Neural cell (in vitro differentiated cells): ENCODE measurements at regions not wholly inside any gene's neighbourhood (a gene's known extent, or its start where the extent isn't known, plus 50 kb on each side); places are given as distances from the start of the nearest gene placed in this dataset.

Experiments used
- H2AFZ ChIP-seq: fragments of 200-600, 300-800 bp; sonication (generic), shearing (Covaris generic); 2 replicates; pipeline ENCODE4 v1.6.0; 2014; ENCODE audit warnings: low read depth, mild to moderate bottlenecking, antibody characterized with exemption, low read length, moderate library complexity
- H3F3A ChIP-seq: fragments of 200-600 bp; shearing (Covaris generic); 2 replicates; pipeline ENCODE4 v1.6.1; 2016; ENCODE audit warnings: mild to moderate bottlenecking, moderate library complexity, mixed read lengths, antibody characterized with exemption, low read length; ENCODE audit not compliant: insufficient read depth, poor library complexity, severe bottlenecking
- H3K27ac ChIP-seq: fragments of 200-600, 300-800 bp; sonication (generic), shearing (Covaris generic); 2 replicates; pipeline ENCODE4 v1.5.1; 2014; ENCODE audit warnings: mild to moderate bottlenecking, low read length, moderate library complexity
- H3K27me3 ChIP-seq: fragments of 300-800, 200-600 bp; sonication (generic), shearing (Covaris generic); 2 replicates; pipeline ENCODE4 v1.6.0; 2014; ENCODE audit warnings: mild to moderate bottlenecking, low read depth, low read length, moderate library complexity; ENCODE audit not compliant: insufficient read depth
- H3K36me3 ChIP-seq: fragments of 300-800, 200-600 bp; sonication (generic), shearing (Covaris generic); 2 replicates; pipeline ENCODE4 v1.5.1; 2014; ENCODE audit warnings: mild to moderate bottlenecking, antibody characterized with exemption, low read length, moderate library complexity; ENCODE audit not compliant: insufficient read depth
- H3K4me2 ChIP-seq: fragments of 300-800, 200-600 bp; sonication (generic), shearing (Covaris generic); 2 replicates; pipeline ENCODE4 v1.6.0; 2014; ENCODE audit warnings: mild to moderate bottlenecking, low read length
- H3K4me3 ChIP-seq: fragments of 300-800, 200-600 bp; sonication (generic), shearing (Covaris generic); 2 replicates; pipeline ENCODE4 v1.5.1; 2014; ENCODE audit warnings: mild to moderate bottlenecking, low read length, moderate library complexity
- H3K79me2 ChIP-seq: fragments of 200-600 bp; shearing (Covaris generic); replicated peaks from 2 replicates; pipeline ENCODE4 v1.6.0; 2014; ENCODE audit warnings: mild to moderate bottlenecking, low read length, moderate library complexity; ENCODE audit not compliant: insufficient read depth
- H3K9ac ChIP-seq: fragments of 300-800, 200-600 bp; sonication (generic), shearing (Covaris generic); 2 replicates; pipeline ENCODE4 v1.6.1; 2016; ENCODE audit warnings: mild to moderate bottlenecking, low read length, mixed read lengths
- H3K9me2 ChIP-seq: fragments of 200-600 bp; shearing (Covaris generic); 2 replicates; pipeline ENCODE4 v1.6.1; 2016; ENCODE audit warnings: mild to moderate bottlenecking, low read length, mixed read lengths; ENCODE audit not compliant: insufficient read depth
- H3K9me3 ChIP-seq: fragments of 200-600, 300-800 bp; sonication (generic), shearing (Covaris generic); 2 replicates; pipeline ENCODE4 v1.6.1; 2016; ENCODE audit warnings: mild to moderate bottlenecking, mixed run types, low read length, moderate library complexity, mixed read lengths
- H4K20me1 ChIP-seq: fragments of 200-600 bp; shearing (Covaris generic); 2 replicates; pipeline ENCODE4 v1.6.1; 2016; ENCODE audit warnings: mild to moderate bottlenecking, mixed run types; ENCODE audit not compliant: insufficient read depth
- CTCF ChIP-seq: fragments of 450-650 bp; IDR thresholded peaks from 2 replicates; pipeline ENCODE4 v1.5.1; 2014; ENCODE audit warnings: antibody characterized with exemption, mild to moderate bottlenecking, moderate library complexity; ENCODE audit not compliant: poor library complexity, severe bottlenecking
- EP300 ChIP-seq: fragments of 450-650 bp; conservative IDR thresholded peaks from 2 replicates; pipeline ENCODE4 v1.6.1; 2014; ENCODE audit warnings: antibody characterized with exemption, mild to moderate bottlenecking, moderate library complexity; ENCODE audit not compliant: poor library complexity, severe bottlenecking
- EZH2 ChIP-seq: fragments of 200-600, 300-800 bp; shearing (Covaris generic), sonication (generic); IDR thresholded peaks from 2 replicates; pipeline ENCODE4 v1.6.1; 2014; ENCODE audit warnings: antibody characterized with exemption, low read length, borderline replicate concordance, mild to moderate bottlenecking; ENCODE audit not compliant: insufficient read depth, poor library complexity, severe bottlenecking
- MXI1 ChIP-seq: fragments of 450-650 bp; conservative IDR thresholded peaks from 2 replicates; pipeline ENCODE4 v1.6.1; 2014; ENCODE audit warnings: antibody characterized with exemption, mild to moderate bottlenecking; ENCODE audit not compliant: poor library complexity, severe bottlenecking
- POLR2AphosphoS5 ChIP-seq: IDR thresholded peaks from 2 replicates; pipeline ENCODE4 v1.6.1; 2012
- RAD21 ChIP-seq: fragments of 450-650 bp; conservative IDR thresholded peaks from 2 replicates; pipeline ENCODE4 v1.6.1; 2014; ENCODE audit warnings: antibody characterized with exemption, mild to moderate bottlenecking, moderate library complexity
- SMC3 ChIP-seq: fragments of 450-650 bp; conservative IDR thresholded peaks from 2 replicates; pipeline ENCODE4 v1.6.1; 2014; ENCODE audit warnings: antibody characterized with exemption, mild to moderate bottlenecking, moderate library complexity; ENCODE audit not compliant: poor library complexity
- TAF1 ChIP-seq: IDR thresholded peaks from 2 replicates; pipeline ENCODE4 v1.6.1; 2012; ENCODE audit warnings: low read depth
- TF ChIP-seq, protein P1 (sequence below): IDR thresholded peaks from 2 replicates; pipeline ENCODE4 v1.6.1; 2012; ENCODE audit warnings: borderline replicate concordance

DNA sequence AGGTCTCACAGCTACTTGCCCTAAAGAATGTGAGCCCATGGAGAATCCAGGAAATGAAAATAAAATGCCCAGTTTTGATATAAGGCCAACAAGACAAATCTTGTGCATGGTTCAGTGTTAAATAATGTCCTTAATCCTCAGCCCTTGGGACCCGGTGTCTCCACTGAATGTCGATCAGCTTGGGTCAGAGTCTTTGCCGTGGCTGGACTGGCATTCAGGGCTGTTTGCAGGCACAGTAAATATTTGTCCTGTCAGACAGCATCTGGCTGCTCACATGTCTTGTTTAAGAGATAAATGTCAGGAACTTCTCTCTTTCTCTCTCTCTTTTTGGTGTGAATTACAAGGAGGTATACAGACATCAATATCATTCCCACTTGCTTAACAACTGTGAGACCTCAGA lies 452.5 kb downstream of the FUT8 start:
- H3K79me2 ChIP-seq, result no peaks in the 10 kb centered on the region
- H4K20me1 ChIP-seq, result no peaks in the 10 kb centered on the region
- H3K9me2 ChIP-seq, result no peaks in the 10 kb centered on the region
- no peak overlapping the region for H3K27ac ChIP-seq
- no peaks in the 10 kb centered on the region for H3K27me3 ChIP-seq
- H3K4me3 ChIP-seq, result no peak overlapping the region
- no peaks in the 10 kb centered on the region for H3F3A ChIP-seq
- H3K36me3 ChIP-seq, result no peaks in the 10 kb centered on the region
- H3K9me3 ChIP-seq, result no peaks in the 10 kb centered on the region
- H2AFZ ChIP-seq, result no peak overlapping the region
- no peak overlapping the region for H3K4me2 ChIP-seq
- TF ChIP-seq CTCF (no peak), POLR2AphosphoS5 (no peak), TAF1 (no peak), RAD21 (no peak), EZH2 (no peak), MXI1 (no peak), SMC3 (no peak), EP300 (no peak)
- TF ChIP-seq, protein P1, sequence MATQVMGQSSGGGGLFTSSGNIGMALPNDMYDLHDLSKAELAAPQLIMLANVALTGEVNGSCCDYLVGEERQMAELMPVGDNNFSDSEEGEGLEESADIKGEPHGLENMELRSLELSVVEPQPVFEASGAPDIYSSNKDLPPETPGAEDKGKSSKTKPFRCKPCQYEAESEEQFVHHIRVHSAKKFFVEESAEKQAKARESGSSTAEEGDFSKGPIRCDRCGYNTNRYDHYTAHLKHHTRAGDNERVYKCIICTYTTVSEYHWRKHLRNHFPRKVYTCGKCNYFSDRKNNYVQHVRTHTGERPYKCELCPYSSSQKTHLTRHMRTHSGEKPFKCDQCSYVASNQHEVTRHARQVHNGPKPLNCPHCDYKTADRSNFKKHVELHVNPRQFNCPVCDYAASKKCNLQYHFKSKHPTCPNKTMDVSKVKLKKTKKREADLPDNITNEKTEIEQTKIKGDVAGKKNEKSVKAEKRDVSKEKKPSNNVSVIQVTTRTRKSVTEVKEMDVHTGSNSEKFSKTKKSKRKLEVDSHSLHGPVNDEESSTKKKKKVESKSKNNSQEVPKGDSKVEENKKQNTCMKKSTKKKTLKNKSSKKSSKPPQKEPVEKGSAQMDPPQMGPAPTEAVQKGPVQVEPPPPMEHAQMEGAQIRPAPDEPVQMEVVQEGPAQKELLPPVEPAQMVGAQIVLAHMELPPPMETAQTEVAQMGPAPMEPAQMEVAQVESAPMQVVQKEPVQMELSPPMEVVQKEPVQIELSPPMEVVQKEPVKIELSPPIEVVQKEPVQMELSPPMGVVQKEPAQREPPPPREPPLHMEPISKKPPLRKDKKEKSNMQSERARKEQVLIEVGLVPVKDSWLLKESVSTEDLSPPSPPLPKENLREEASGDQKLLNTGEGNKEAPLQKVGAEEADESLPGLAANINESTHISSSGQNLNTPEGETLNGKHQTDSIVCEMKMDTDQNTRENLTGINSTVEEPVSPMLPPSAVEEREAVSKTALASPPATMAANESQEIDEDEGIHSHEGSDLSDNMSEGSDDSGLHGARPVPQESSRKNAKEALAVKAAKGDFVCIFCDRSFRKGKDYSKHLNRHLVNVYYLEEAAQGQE, result no peak
- H3K9ac ChIP-seq, result no peak overlapping the region

DNA sequence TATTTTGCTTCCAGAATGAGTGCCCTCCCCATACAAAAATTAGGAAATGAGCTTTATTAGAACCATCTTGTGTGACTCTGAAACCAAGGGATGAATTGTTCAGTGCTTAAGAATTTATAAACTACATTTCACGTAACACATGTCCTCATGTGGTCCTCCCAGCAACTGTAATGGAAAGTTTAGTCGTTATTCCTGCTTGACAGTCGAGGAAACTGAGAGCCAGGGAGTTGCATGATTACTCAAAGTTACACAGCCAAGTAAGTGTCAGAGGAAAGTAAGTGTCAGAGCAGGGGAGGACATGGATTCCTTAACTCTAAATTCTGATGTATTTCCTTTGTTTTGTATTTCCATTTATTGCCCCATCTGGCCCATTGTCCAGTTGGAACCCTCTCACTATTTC lies 453.9 kb downstream of the FUT8 start:
- Histone ChIP-seq H3K36me3 (no peaks in the 10 kb centered on the region), H3K79me2 (no peaks in the 10 kb centered on the region), H3K4me2 (no peak overlapping the region), H3F3A (no peaks in the 10 kb centered on the region), H3K9me3 (no peaks in the 10 kb centered on the region), H3K27me3 (no peaks in the 10 kb centered on the region), H4K20me1 (no peaks in the 10 kb centered on the region), H3K9ac (no peak overlapping the region), H3K9me2 (no peaks in the 10 kb centered on the region), H3K27ac (no peak overlapping the region), H3K4me3 (no peak overlapping the region), H2AFZ (no peak overlapping the region)
- TF ChIP-seq, protein P1, result no peak
- TF ChIP-seq EP300 (no peak), POLR2AphosphoS5 (no peak), RAD21 (no peak)
